ENCODE measurements at regions not wholly inside any gene's neighbourhood (a gene's known extent, or its start where the extent isn't known, plus 50 kb on each side); places are given as distances from the start of the nearest gene placed in this dataset.

GRCh38 chr1:157288006-157288405 is 149.8 kb upstream of the ETV3 start:
- dilution Hi-C loops (cut with HindIII; ENCODE audit: low sequenced_read_pairs, unreplicated experiment) (no loop called here), intact Hi-C loops (cut with micrococcal nuclease) (no loop called here), in situ Hi-C loops (cut with MboI; ENCODE audit: low sequenced_read_pairs) (no loop called here)
- H3K56ac ChIP-seq (ENCODE audit: extremely low read depth, insufficient read depth, low read length) = no peak overlapping the region
- H2AK5ac ChIP-seq (ENCODE audit: low read depth, low read length) = no peak overlapping the region
- DNase-seq = no peak
- H3K4ac ChIP-seq (ENCODE audit: low read depth, low read length) = no peak overlapping the region
- H2BK20ac ChIP-seq (ENCODE audit: low read depth, low read length) = no peak overlapping the region
- H3K9me1 ChIP-seq (ENCODE audit: insufficient read depth, low read length) = peaks cover 5% of the 10 kb centered on the region; the same call in 1 of the 2 replicates
- H2AFZ ChIP-seq (replicated peaks; ENCODE audit: low read length, poor library complexity) = no peak overlapping the region
- H3K4me3 ChIP-seq (ENCODE audit: insufficient read depth, low read depth, low read length) = no peak overlapping the region
- no CpG with 5 or more reads among the region's 1 CpG for WGBS, 2 experiments (ENCODE audit: extremely low coverage in 2 of 2, insufficient read length in 1 of 2)
- H4K20me1 ChIP-seq (ENCODE audit: insufficient read depth, low read length) = no peaks in the 10 kb centered on the region
- no peaks in the 10 kb centered on the region; the same call in 1 of the 2 replicates for H3K27me3 ChIP-seq (ENCODE audit: control insufficient read depth, insufficient read depth, low read length)
- no peak overlapping the region for H4K5ac ChIP-seq (ENCODE audit: low read depth, low read length)
- ChIA-PET POLR2A (ENCODE audit: unreplicated experiment) (no interaction called here), CTCF (no interaction called here)
- no peak overlapping the region for H4K91ac ChIP-seq (ENCODE audit: insufficient read depth, low read depth, low read length)
- no peak overlapping the region for H2BK120ac ChIP-seq (ENCODE audit: low read depth, low read length)
- no peaks in the 10 kb centered on the region for H3K36me3 ChIP-seq (ENCODE audit: control insufficient read depth, insufficient read depth, low read length)
- no peak overlapping the region for H2AK9ac ChIP-seq (replicated peaks; ENCODE audit: low read depth, low read length, poor library complexity)
- no peaks in the 10 kb centered on the region for H3K79me1 ChIP-seq (ENCODE audit: low read depth in 1 of 2, low read length in 2 of 2)
- H3K14ac ChIP-seq (replicated peaks; ENCODE audit: low read depth, low read length) = no peak overlapping the region
- H3K27ac ChIP-seq (ENCODE audit: insufficient read depth, low read length) = no peak overlapping the region
- H4K8ac ChIP-seq (ENCODE audit: low read depth in 2 of 2, low read length in 2 of 2) = no peak overlapping the region
- H2BK15ac ChIP-seq (ENCODE audit: low read depth, low read length) = no peak overlapping the region
- TF ChIP-seq ELK1 (IDR thresholded peaks at IDR 0.05; ENCODE audit: borderline replicate concordance, low read depth, low read length) (no peak), SMC3 (IDR thresholded peaks at IDR 0.05; ENCODE audit: low read depth, low read length) (no peak)
- H3K4me1 ChIP-seq (ENCODE audit: control insufficient read depth, insufficient read depth, low read length) = no peaks in the 10 kb centered on the region
- no peak overlapping the region for H2BK5ac ChIP-seq (ENCODE audit: low read depth, low read length, poor library complexity, severe bottlenecking)
- no peak overlapping the region for H3K23ac ChIP-seq (ENCODE audit: low read depth, low read length)
- BruUV-seq (replicated peaks) = no TSS peak
- H3K18ac ChIP-seq (ENCODE audit: low read depth, low read length) = no peak overlapping the region
- H3K9me3 ChIP-seq (ENCODE audit: control insufficient read depth, insufficient read depth, low read length) = no peaks in the 10 kb centered on the region
- ATAC-seq (ENCODE audit: low read depth) = no peak
- no peak overlapping the region for H3K4me2 ChIP-seq (ENCODE audit: low read depth, low read length)
- H3K9ac ChIP-seq (ENCODE audit: low read depth, low read length) = no peak overlapping the region
